ENCODE measurements at regions not wholly inside any gene's neighbourhood (a gene's known extent, or its start where the extent isn't known, plus 50 kb on each side); places are given as distances from the start of the nearest gene placed in this dataset.

DNA sequence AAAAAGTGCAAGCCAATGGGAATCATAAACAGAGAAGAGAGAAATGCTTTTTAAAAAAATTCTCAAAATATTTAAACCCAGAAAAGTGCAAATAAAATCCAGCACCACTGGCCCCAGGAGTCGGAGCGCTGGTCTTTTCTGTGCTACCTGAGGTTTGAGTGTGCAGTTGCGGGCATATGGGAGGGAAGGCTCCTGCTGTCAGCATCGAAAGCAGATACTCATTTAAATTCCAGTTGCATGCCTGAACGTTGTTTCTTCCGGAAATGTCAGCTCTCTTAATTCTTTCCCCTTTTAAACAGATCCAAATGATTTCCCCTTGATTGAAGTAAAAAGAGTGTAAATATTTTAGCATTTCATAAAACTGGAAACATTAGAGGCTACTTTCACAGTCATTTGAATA lies 240.5 kb upstream of the GPR26 start:
- Histone ChIP-seq H3K9ac (ENCODE audit: low read depth, low read length) (no peak overlapping the region), H3K27ac (ENCODE audit: low read length) (no peak overlapping the region), H3K4me1 (ENCODE audit: insufficient read depth, low read length) (no peaks in the 10 kb centered on the region), H3K4me2 (ENCODE audit: insufficient read depth, low read length) (no peak overlapping the region), H3K79me2 (ENCODE audit: insufficient read depth, low read length) (no peaks in the 10 kb centered on the region), H2AFZ (ENCODE audit: low read depth, low read length) (no peak overlapping the region), H3K9me3 (ENCODE audit: insufficient read depth, low read length, severe bottlenecking) (no peaks in the 10 kb centered on the region), H3K36me3 (ENCODE audit: insufficient read depth, low read length) (no peaks in the 10 kb centered on the region), H3K4me3 (ENCODE audit: low read depth in 1 of 2, low read length in 2 of 2) (no peak overlapping the region), H3K27me3 (ENCODE audit: insufficient read depth, low read length, poor library complexity) (peaks cover 37% of the 10 kb centered on the region), H4K20me1 (ENCODE audit: insufficient read depth, low read length) (peaks cover 2% of the 10 kb centered on the region; the same call in 1 of the 2 replicates)
- TF ChIP-seq EZH2 (IDR thresholded peaks at IDR 0.05; ENCODE audit: borderline replicate concordance, low read depth, low read length, severe bottlenecking) (no peak), CTCF (IDR thresholded peaks at IDR 0.05; ENCODE audit: borderline replicate concordance, extremely low read depth, low read length, poor library complexity, severe bottlenecking) (no peak)
- no peak for ATAC-seq (ENCODE audit: insufficient read depth, low read depth)
- DNase-seq: no peak

DNA sequence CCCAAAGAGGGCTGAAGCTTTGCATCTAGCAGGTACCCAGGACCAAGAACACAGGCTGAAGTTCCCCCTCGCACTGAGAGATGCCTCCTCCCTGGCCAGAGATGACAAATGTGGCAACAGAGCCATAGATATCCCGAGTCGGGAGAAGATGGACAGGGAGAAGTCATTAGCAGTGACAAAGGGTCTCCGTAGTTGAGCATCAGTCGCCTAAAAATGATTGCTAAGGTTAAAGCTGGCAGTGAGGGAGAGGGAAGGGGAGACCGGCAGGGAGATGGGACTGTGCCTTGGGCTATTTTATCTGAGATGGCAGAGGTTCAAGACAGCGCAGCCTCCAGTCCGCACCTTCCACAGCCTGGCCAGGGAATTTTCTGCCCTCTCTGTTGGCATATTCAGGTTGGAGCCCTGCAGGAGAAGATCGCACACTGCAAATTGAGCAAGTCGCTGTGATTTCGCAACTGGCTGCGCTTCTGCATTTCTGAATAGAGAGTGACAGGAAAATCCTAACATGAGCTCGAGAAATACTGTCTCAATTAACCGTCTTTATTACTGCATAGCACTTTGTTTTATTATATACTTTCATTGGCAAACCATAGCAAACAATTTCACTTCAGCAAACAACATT lies 238.9 kb upstream of the GPR26 start:
- H3K27ac ChIP-seq (ENCODE audit: low read length): no peak overlapping the region
- H2AFZ ChIP-seq (ENCODE audit: low read depth, low read length): no peak overlapping the region

DNA sequence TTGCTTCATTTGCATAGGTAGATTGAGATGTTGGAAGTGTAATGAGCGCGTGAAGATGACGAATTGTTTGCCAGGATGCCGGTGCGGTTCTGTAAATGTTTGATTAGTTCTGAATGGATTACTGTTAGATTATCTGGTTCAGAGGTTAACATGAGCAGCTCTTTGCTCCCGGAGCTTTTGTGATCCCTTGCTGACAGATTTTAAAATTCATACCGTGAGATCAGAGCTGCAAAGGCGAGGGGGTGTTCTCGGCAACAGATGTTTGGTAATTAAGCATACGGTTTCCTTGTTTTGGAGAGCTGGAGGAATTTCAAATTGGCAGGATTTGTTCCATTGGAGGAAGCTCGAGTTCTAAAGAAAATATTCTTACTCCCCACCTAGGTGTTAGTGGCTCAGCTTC lies 237.8 kb upstream of the GPR26 start:
- no peak for DNase-seq
- no peaks in the 10 kb centered on the region for H3K36me3 ChIP-seq (ENCODE audit: insufficient read depth, low read length)
- H3K27me3 ChIP-seq (ENCODE audit: insufficient read depth, low read length, poor library complexity): peaks cover 41% of the 10 kb centered on the region
- H3K27ac ChIP-seq (ENCODE audit: low read length): no peak overlapping the region
- no peak overlapping the region for H3K9ac ChIP-seq (ENCODE audit: low read depth, low read length)
- no peak for TF ChIP-seq CTCF (IDR thresholded peaks at IDR 0.05; ENCODE audit: borderline replicate concordance, extremely low read depth, low read length, poor library complexity, severe bottlenecking)
- no peak for TF ChIP-seq EZH2 (IDR thresholded peaks at IDR 0.05; ENCODE audit: borderline replicate concordance, low read depth, low read length, severe bottlenecking)
- H4K20me1 ChIP-seq (ENCODE audit: insufficient read depth, low read length): peaks cover 2% of the 10 kb centered on the region; the same call in 1 of the 2 replicates
- no peak overlapping the region for H3K4me2 ChIP-seq (ENCODE audit: insufficient read depth, low read length)
- H3K79me2 ChIP-seq (ENCODE audit: insufficient read depth, low read length): no peaks in the 10 kb centered on the region
- no peak for ATAC-seq (ENCODE audit: insufficient read depth, low read depth)
- H3K4me1 ChIP-seq (ENCODE audit: insufficient read depth, low read length): no peaks in the 10 kb centered on the region
- H3K4me3 ChIP-seq (ENCODE audit: low read depth in 1 of 2, low read length in 2 of 2): no peak overlapping the region
- no peak overlapping the region for H2AFZ ChIP-seq (ENCODE audit: low read depth, low read length)
- H3K9me3 ChIP-seq (ENCODE audit: insufficient read depth, low read length, severe bottlenecking): no peaks in the 10 kb centered on the region

More for the DNA sequence above, 238.9 kb upstream of the GPR26 start:
- no peak for ATAC-seq (ENCODE audit: insufficient read depth, low read depth)
- Histone ChIP-seq H3K4me3 (ENCODE audit: low read depth in 1 of 2, low read length in 2 of 2) (no peak overlapping the region), H3K9me3 (ENCODE audit: insufficient read depth, low read length, severe bottlenecking) (no peaks in the 10 kb centered on the region), H3K79me2 (ENCODE audit: insufficient read depth, low read length) (no peaks in the 10 kb centered on the region), H3K36me3 (ENCODE audit: insufficient read depth, low read length) (no peaks in the 10 kb centered on the region), H3K4me1 (ENCODE audit: insufficient read depth, low read length) (no peaks in the 10 kb centered on the region), H3K27me3 (ENCODE audit: insufficient read depth, low read length, poor library complexity) (peaks cover 41% of the 10 kb centered on the region), H4K20me1 (ENCODE audit: insufficient read depth, low read length) (peaks cover 2% of the 10 kb centered on the region; the same call in 1 of the 2 replicates), H3K9ac (ENCODE audit: low read depth, low read length) (no peak overlapping the region), H3K4me2 (ENCODE audit: insufficient read depth, low read length) (no peak overlapping the region)
- DNase-seq: no peak
- no peak for TF ChIP-seq EZH2 (IDR thresholded peaks at IDR 0.05; ENCODE audit: borderline replicate concordance, low read depth, low read length, severe bottlenecking)
- TF ChIP-seq CTCF (IDR thresholded peaks at IDR 0.05; ENCODE audit: borderline replicate concordance, extremely low read depth, low read length, poor library complexity, severe bottlenecking): no peak

Measured in DND-41 (cell line).